ENCODE measurements at regions not wholly inside any gene's neighbourhood (a gene's known extent, or its start where the extent isn't known, plus 50 kb on each side); places are given as distances from the start of the nearest gene placed in this dataset.
"Not testable (repeated sequence)": the region's sequence is repeated elsewhere in the genome, so short reads cannot be mapped to it uniquely, and the experiment has no call there.

GRCh38 chr3:13749063-13749764 is 130.7 kb downstream of the WNT7A start:
- TF ChIP-seq CTCF (IDR thresholded peaks at IDR 0.05; ENCODE audit: low read depth, low read length) (no peak), POLR2A (IDR thresholded peaks at IDR 0.05; ENCODE audit: extremely low read depth, insufficient read length) (no peak), MYC (IDR thresholded peaks at IDR 0.05; ENCODE audit: low read depth, low read length) (no peak)
- TF ChIP-seq, protein P1, sequence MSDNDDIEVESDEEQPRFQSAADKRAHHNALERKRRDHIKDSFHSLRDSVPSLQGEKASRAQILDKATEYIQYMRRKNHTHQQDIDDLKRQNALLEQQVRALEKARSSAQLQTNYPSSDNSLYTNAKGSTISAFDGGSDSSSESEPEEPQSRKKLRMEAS (IDR thresholded peaks at IDR 0.05; ENCODE audit: low read depth, low read length), result no peak
- no peak overlapping the region for H3K4me3 ChIP-seq (ENCODE audit: low read depth, low read length)
- DNase-seq (ENCODE audit: low read depth), result no peak

DNA sequence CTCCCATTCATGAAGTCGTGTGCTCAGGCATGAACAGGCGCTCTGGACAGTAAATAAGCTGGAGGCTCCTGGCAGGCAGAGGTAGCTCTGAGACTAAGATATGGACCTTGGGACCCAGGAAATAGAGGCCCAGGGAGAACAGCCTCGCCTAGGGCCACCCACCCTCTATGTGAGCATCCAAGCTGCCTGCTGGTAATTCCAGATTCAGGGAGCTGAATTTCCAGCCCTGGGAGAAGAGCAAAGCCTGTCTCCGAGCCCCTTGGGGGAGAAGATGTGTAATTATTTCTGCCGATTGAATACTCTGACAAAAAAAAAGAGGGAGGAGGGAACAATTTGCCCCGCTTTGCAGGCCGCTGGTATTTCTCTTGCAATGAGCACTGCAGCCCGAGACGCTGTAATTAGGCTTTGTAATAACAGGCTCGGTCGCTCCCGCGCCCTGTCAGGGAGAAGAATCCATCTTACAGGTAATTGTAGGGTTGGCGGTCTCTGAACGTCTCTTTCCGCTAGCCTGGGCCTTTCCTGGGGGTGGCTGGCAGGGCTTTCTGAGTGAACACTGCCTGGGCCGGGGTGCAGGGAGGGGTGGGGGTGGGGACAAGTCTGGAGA is 131.5 kb downstream of the WNT7A start:
- no peak overlapping the region for H3K4me3 ChIP-seq (ENCODE audit: low read depth, low read length)
- TF ChIP-seq POLR2A (IDR thresholded peaks at IDR 0.05; ENCODE audit: extremely low read depth, insufficient read length) (no peak), MYC (IDR thresholded peaks at IDR 0.05; ENCODE audit: low read depth, low read length) (no peak), CTCF (IDR thresholded peaks at IDR 0.05; ENCODE audit: low read depth, low read length) (no peak)
- TF ChIP-seq, protein P1 (IDR thresholded peaks at IDR 0.05; ENCODE audit: low read depth, low read length), result no peak
- no peak for DNase-seq (ENCODE audit: low read depth)

GRCh38 chr3:13747627-13748026 is 132.2 kb downstream of the WNT7A start:
- TF ChIP-seq CTCF (IDR thresholded peaks at IDR 0.05; ENCODE audit: low read depth, low read length), result no peak
- no peak for DNase-seq (ENCODE audit: low read depth)
- no peak overlapping the region for H3K4me3 ChIP-seq (ENCODE audit: low read depth, low read length)

GRCh38 chr3:13746385-13746784 is 133.5 kb downstream of the WNT7A start:
- H3K4me3 ChIP-seq (ENCODE audit: low read depth, low read length), result no peak overlapping the region

DNA sequence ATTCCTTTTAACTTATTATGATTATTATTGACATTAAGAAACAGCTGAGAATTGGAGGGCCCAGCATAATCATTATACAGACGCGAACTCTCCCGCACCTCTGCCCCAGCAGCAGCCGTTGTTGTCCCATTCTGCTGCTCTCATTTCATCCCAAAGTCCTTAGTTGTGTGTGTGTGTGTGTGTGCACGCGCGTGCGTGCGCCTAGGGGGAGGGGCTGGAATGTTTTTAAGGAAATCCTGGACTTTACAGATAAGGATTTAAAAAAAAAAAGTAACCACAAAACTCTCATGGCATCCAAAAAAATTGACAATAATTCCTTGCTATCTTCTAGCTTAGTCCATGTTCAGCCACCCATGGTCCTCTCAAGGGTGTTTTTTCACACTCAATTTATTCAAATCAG is 134.2 kb downstream of the WNT7A start:
- DNase-seq (ENCODE audit: low read depth), result no peak
- TF ChIP-seq, protein P1 (IDR thresholded peaks at IDR 0.05; ENCODE audit: low read depth, low read length), result no peak
- no peak for TF ChIP-seq CTCF (IDR thresholded peaks at IDR 0.05; ENCODE audit: low read depth, low read length)
- no peak overlapping the region for H3K4me3 ChIP-seq (ENCODE audit: low read depth, low read length)

More at GRCh38 chr3:13746385-13746784, 133.5 kb downstream of the WNT7A start:
- no peak for DNase-seq (ENCODE audit: low read depth)
- no peak for TF ChIP-seq MYC (IDR thresholded peaks at IDR 0.05; ENCODE audit: low read depth, low read length)

GRCh38 chr3:13740795-13741194 is 139.1 kb downstream of the WNT7A start:
- H3K4me3 ChIP-seq (ENCODE audit: low read depth, low read length), result no peak overlapping the region
- DNase-seq (ENCODE audit: low read depth), result no peak
- TF ChIP-seq POLR2A (IDR thresholded peaks at IDR 0.05; ENCODE audit: extremely low read depth, insufficient read length) (no peak), CTCF (IDR thresholded peaks at IDR 0.05; ENCODE audit: low read depth, low read length) (no peak), MYC (IDR thresholded peaks at IDR 0.05; ENCODE audit: low read depth, low read length) (no peak)
- TF ChIP-seq, protein P1 (IDR thresholded peaks at IDR 0.05; ENCODE audit: low read depth, low read length), result no peak

DNA sequence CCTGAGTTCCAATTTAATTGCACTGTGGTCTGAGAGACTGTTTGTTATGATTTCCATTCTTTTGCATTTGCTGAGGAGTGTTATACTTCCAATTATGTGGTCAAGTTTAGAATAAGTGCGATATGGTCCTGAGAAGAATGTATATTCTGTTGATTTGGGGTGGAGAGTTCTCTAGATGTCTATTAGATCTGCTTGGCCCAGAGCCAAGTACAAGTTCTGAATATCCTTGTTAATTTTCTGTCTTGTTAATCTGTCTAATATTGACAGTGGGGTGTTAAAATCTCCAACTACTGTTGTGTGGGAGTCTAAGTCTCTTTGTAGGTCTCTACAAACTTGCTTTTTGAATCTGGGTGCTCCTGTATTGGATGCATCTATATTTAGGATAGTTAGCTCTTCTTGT is 146.1 kb downstream of the WNT7A start:
- not testable (repeated sequence) for H3K4me3 ChIP-seq (ENCODE audit: low read depth, low read length); DNase-seq (ENCODE audit: low read depth)
